IMR-90 (cell line): ENCODE measurements at regions not wholly inside any gene's neighbourhood (a gene's known extent, or its start where the extent isn't known, plus 50 kb on each side); places are given as distances from the start of the nearest gene placed in this dataset.

Source experiments
- ATAC-seq: fragments of 200-7000 bp; cut with Tn5 transposase; 2 replicates; pipeline ENCODE4 v1.9.1; 2020; ENCODE audit warnings: low read depth, mild to moderate bottlenecking, moderate library complexity
- BruUV-seq: library from RNA; stranded (reverse); fragments of 400-500 nt; replicated peaks from 2 replicates; lab custom pipeline; 2021; lab: Mats Ljungman, UMichigan
- CTCF ChIA-PET: fragments of 300-600 bp; formaldehyde crosslinking; extraction: SDS; loops from one replicate; lab custom pipeline; 2021; ENCODE audit warnings: antibody characterized with exemption; lab: Yijun Ruan, JAX
- POLR2A ChIA-PET: fragments of 300-600 bp; sonication (Branson Sonifier 250); formaldehyde crosslinking; loops from one replicate; lab custom pipeline; 2022; ENCODE audit warnings: antibody characterized with exemption; ENCODE audit not compliant: unreplicated experiment; lab: Charles Lee
- DNase-seq: peaks from one replicate; pipeline ENCODE4 v3.0.0; 2013
- H2AFZ ChIP-seq: replicated peaks from 2 replicates; pipeline ENCODE3; 2013; ENCODE audit warnings: low read length, mild to moderate bottlenecking; ENCODE audit not compliant: poor library complexity
- H2AK5ac ChIP-seq: 2 replicates; pipeline ENCODE4 v1.6.1; 2013; ENCODE audit warnings: low read depth, low read length, inconsistent platforms
- H2AK9ac ChIP-seq: replicated peaks from 2 replicates; pipeline ENCODE3; 2013; ENCODE audit warnings: mild to moderate bottlenecking, low read depth, low read length, moderate library complexity; ENCODE audit not compliant: poor library complexity
- H2BK120ac ChIP-seq: 2 replicates; pipeline ENCODE4 v1.6.1; 2013; ENCODE audit warnings: low read depth, low read length, inconsistent platforms
- H2BK15ac ChIP-seq: 3 replicates; pipeline ENCODE4 v1.6.1; 2013; ENCODE audit warnings: low read depth, low read length, inconsistent platforms
- H2BK20ac ChIP-seq: 2 replicates; pipeline ENCODE4 v1.6.1; 2013; ENCODE audit warnings: low read depth, mild to moderate bottlenecking, inconsistent platforms, low read length, moderate library complexity
- H2BK5ac ChIP-seq: 2 replicates; pipeline ENCODE4 v1.6.1; 2013; ENCODE audit warnings: mild to moderate bottlenecking, low read depth, low read length, inconsistent platforms; ENCODE audit not compliant: poor library complexity, severe bottlenecking
- H3K14ac ChIP-seq: replicated peaks from 2 replicates; pipeline ENCODE4 v1.6.1; 2013; ENCODE audit warnings: low read depth, low read length, inconsistent platforms
- H3K18ac ChIP-seq: 2 replicates; pipeline ENCODE4 v1.6.1; 2013; ENCODE audit warnings: low read depth, low read length, control low read depth
- H3K23ac ChIP-seq: 2 replicates; pipeline ENCODE4 v1.6.1; 2013; ENCODE audit warnings: low read depth, low read length, inconsistent platforms
- H3K27ac ChIP-seq: 2 replicates; pipeline ENCODE4 v1.5.1; 2013; ENCODE audit warnings: mild to moderate bottlenecking, control low read depth, low read length; ENCODE audit not compliant: insufficient read depth
- H3K27me3 ChIP-seq: 2 replicates; pipeline ENCODE4 v1.6.1; 2013; ENCODE audit warnings: low read length; ENCODE audit not compliant: control insufficient read depth, insufficient read depth
- H3K36me3 ChIP-seq: 2 replicates; pipeline ENCODE4 v1.6.1; 2013; ENCODE audit warnings: low read length, mixed read lengths; ENCODE audit not compliant: control insufficient read depth, insufficient read depth
- H3K4ac ChIP-seq: 2 replicates; pipeline ENCODE4 v1.6.1; 2013; ENCODE audit warnings: low read depth, low read length, inconsistent platforms
- H3K4me1 ChIP-seq: 2 replicates; pipeline ENCODE4 v1.6.1; 2013; ENCODE audit warnings: low read length, mixed read lengths; ENCODE audit not compliant: control insufficient read depth, insufficient read depth
- H3K4me2 ChIP-seq: 2 replicates; pipeline ENCODE4 v1.6.1; 2013; ENCODE audit warnings: low read depth, mild to moderate bottlenecking, control low read depth, low read length, moderate library complexity
- H3K4me3 ChIP-seq: 2 replicates; pipeline ENCODE4 v1.5.1; 2013; ENCODE audit warnings: low read depth, mild to moderate bottlenecking, control low read depth, low read length, moderate library complexity; ENCODE audit not compliant: insufficient read depth
- H3K56ac ChIP-seq: 2 replicates; pipeline ENCODE4 v1.6.1; 2013; ENCODE audit warnings: low read length, inconsistent platforms; ENCODE audit not compliant: insufficient read depth; ENCODE audit errors: extremely low read depth
- H3K79me1 ChIP-seq, 2 experiments: 2 replicates each; pipeline ENCODE4 v1.6.1; 2013; ENCODE audit warnings: low read length in 2 of 2, inconsistent platforms in 1 of 2, low read depth in 1 of 2
- H3K9ac ChIP-seq: 2 replicates; pipeline ENCODE4 v1.6.1; 2013; ENCODE audit warnings: low read depth, low read length, control low read depth
- H3K9me1 ChIP-seq: 2 replicates; pipeline ENCODE4 v1.6.1; 2013; ENCODE audit warnings: low read length, inconsistent platforms; ENCODE audit not compliant: insufficient read depth
- H3K9me3 ChIP-seq: 2 replicates; pipeline ENCODE4 v1.6.1; 2013; ENCODE audit warnings: low read length; ENCODE audit not compliant: control insufficient read depth, insufficient read depth
- H4K20me1 ChIP-seq: 2 replicates; pipeline ENCODE4 v1.6.1; 2013; ENCODE audit warnings: low read length, inconsistent platforms; ENCODE audit not compliant: insufficient read depth
- H4K5ac ChIP-seq: 2 replicates; pipeline ENCODE4 v1.6.1; 2013; ENCODE audit warnings: mild to moderate bottlenecking, low read depth, low read length, control low read depth
- H4K8ac ChIP-seq, 2 experiments: 2 replicates each; pipeline ENCODE4 v1.6.1; 2013; ENCODE audit warnings: low read depth in 2 of 2, low read length in 2 of 2, control low read depth in 1 of 2, inconsistent platforms in 1 of 2
- H4K91ac ChIP-seq: 2 replicates; pipeline ENCODE4 v1.6.1; 2013; ENCODE audit warnings: low read depth, low read length, inconsistent platforms; ENCODE audit not compliant: insufficient read depth
- BHLHE40 ChIP-seq: fragments of 150-350 bp; IDR thresholded peaks from 2 replicates; pipeline ENCODE4 v1.6.1; 2016; ENCODE audit warnings: mild to moderate bottlenecking, low read depth, low read length
- CEBPB ChIP-seq: IDR thresholded peaks from 2 replicates; pipeline ENCODE4 v1.6.1; 2012; ENCODE audit warnings: low read depth, low read length, improper control_type of control experiment
- CHD1 ChIP-seq: IDR thresholded peaks from 2 replicates; pipeline ENCODE4 v1.6.1; 2012; ENCODE audit warnings: low read depth, low read length, improper control_type of control experiment
- CTCF ChIP-seq: conservative IDR thresholded peaks from 2 replicates; pipeline ENCODE4 v1.5.1; 2012; ENCODE audit warnings: mild to moderate bottlenecking, low read depth, low read length, improper control_type of control experiment
- ELK1 ChIP-seq: fragments of 150-350 bp; IDR thresholded peaks from 2 replicates; pipeline ENCODE4 v1.6.1; 2016; ENCODE audit warnings: low read depth, mild to moderate bottlenecking, low read length, moderate library complexity, borderline replicate concordance
- FOS ChIP-seq: fragments of 150-350 bp; IDR thresholded peaks from 2 replicates; pipeline ENCODE4 v1.6.1; 2016; ENCODE audit warnings: low read depth, low read length
- MAFK ChIP-seq: IDR thresholded peaks from 2 replicates; pipeline ENCODE4 v1.6.1; 2012; ENCODE audit warnings: low read depth, low read length, improper control_type of control experiment
- MXI1 ChIP-seq: IDR thresholded peaks from 2 replicates; pipeline ENCODE4 v1.6.1; 2012; ENCODE audit warnings: low read depth, mild to moderate bottlenecking, low read length, moderate library complexity, borderline replicate concordance
- NFE2L2 ChIP-seq: fragments of 150-350 bp; IDR thresholded peaks from 2 replicates; pipeline ENCODE4 v1.6.1; 2016; ENCODE audit warnings: low read depth, mild to moderate bottlenecking, low read length
- POLR2A ChIP-seq: IDR thresholded peaks from 2 replicates; pipeline ENCODE4 v1.6.1; 2012; ENCODE audit warnings: mild to moderate bottlenecking, low read depth, low read length
- RAD21 ChIP-seq: IDR thresholded peaks from 2 replicates; pipeline ENCODE4 v1.6.1; 2012; ENCODE audit warnings: low read length, improper control_type of control experiment
- RFX5 ChIP-seq: IDR thresholded peaks from 2 replicates; pipeline ENCODE4 v1.8.0; 2012; ENCODE audit warnings: low read depth, mild to moderate bottlenecking, low read length, moderate library complexity
- SMC3 ChIP-seq: fragments of 150-350 bp; IDR thresholded peaks from 2 replicates; pipeline ENCODE4 v1.6.1; 2016; ENCODE audit warnings: low read depth, mild to moderate bottlenecking, antibody characterized with exemption, low read length, moderate library complexity
- WGBS, 2 experiments: methylation state at CpG; one replicate each; pipeline versions ENCODE4 v1.1.5 to v1.1.7; 2013; ENCODE audit warnings: missing lambda C conversion rate in 2 of 2; ENCODE audit not compliant: insufficient read length in 1 of 2; ENCODE audit errors: extremely low coverage in 2 of 2; 5-methylcytosine and 5-hydroxymethylcytosine counted together
- dilution Hi-C: fragments of 300-500 bp; cut with HindIII; formaldehyde crosslinking; loops from one replicate; pipeline ENCODE4 v1.14.3; 2018; ENCODE audit warnings: low sequenced_read_pairs; ENCODE audit not compliant: unreplicated experiment
- in situ Hi-C: fragments of 300-500 bp; cut with MboI; formaldehyde crosslinking; loops from 3 replicates; pipeline ENCODE4 v1.14.3; 2019; ENCODE audit warnings: low sequenced_read_pairs, inconsistent platforms, mixed read lengths
- intact Hi-C: fragments of 100-400 bp; cut with micrococcal nuclease; formaldehyde crosslinking; loops from 2 replicates; pipeline ENCODE4 v1.10.0; 2022
- TF ChIP-seq, protein P1 (sequence below): fragments of 150-350 bp; IDR thresholded peaks from 2 replicates; pipeline ENCODE4 v1.6.1; 2017; ENCODE audit warnings: mild to moderate bottlenecking, antibody characterized with exemption, low read length, low read depth

GRCh38 chr10:57977262-57977661 is 290.4 kb downstream of the IPMK start:
- POLR2A ChIA-PET, result no interaction called here
- no peak for TF ChIP-seq NFE2L2
- TF ChIP-seq CTCF, result no peak
- TF ChIP-seq MXI1, result no peak
- no peak for TF ChIP-seq SMC3
- no peak for TF ChIP-seq RFX5
- TF ChIP-seq, protein P1, sequence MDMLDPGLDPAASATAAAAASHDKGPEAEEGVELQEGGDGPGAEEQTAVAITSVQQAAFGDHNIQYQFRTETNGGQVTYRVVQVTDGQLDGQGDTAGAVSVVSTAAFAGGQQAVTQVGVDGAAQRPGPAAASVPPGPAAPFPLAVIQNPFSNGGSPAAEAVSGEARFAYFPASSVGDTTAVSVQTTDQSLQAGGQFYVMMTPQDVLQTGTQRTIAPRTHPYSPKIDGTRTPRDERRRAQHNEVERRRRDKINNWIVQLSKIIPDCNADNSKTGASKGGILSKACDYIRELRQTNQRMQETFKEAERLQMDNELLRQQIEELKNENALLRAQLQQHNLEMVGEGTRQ, result no peak
- no peak for TF ChIP-seq CEBPB
- no peak for TF ChIP-seq CHD1
- TF ChIP-seq FOS, result no peak
- no peak for TF ChIP-seq RAD21
- no peak for TF ChIP-seq BHLHE40
- no peak for TF ChIP-seq ELK1
- TF ChIP-seq POLR2A, result no peak
- no peak for TF ChIP-seq MAFK
- no peak overlapping the region for H4K5ac ChIP-seq

More at GRCh38 chr10:57977262-57977661, 290.4 kb downstream of the IPMK start:
- Histone ChIP-seq H3K4me2 (no peak overlapping the region), H3K14ac (no peak overlapping the region), H2AK5ac (no peak overlapping the region), H2AFZ (no peak overlapping the region), H2BK20ac (no peak overlapping the region), H3K4me3 (no peak overlapping the region), H3K4me1 (no peaks in the 10 kb centered on the region), H3K9ac (no peak overlapping the region), H3K36me3 (no peaks in the 10 kb centered on the region), H3K9me3 (no peaks in the 10 kb centered on the region), H4K8ac (no peak overlapping the region), H3K4ac (no peak overlapping the region), H2AK9ac (no peak overlapping the region), H4K91ac (no peak overlapping the region), H3K27ac (no peak overlapping the region), H4K20me1 (no peaks in the 10 kb centered on the region), H3K79me1 (no peaks in the 10 kb centered on the region), H3K27me3 (no peaks in the 10 kb centered on the region), H3K9me1 (no peaks in the 10 kb centered on the region), H3K23ac (no peak overlapping the region), H2BK120ac (no peak overlapping the region), H2BK15ac (no peak overlapping the region), H3K56ac (no peak overlapping the region), H2BK5ac (no peak overlapping the region), H3K18ac (no peak overlapping the region)
- no CpG with 5 or more reads among the region's 1 CpG for whole genome bisulfite sequencing, 2 experiments
- dilution Hi-C loops (no loop called here), in situ Hi-C loops (no loop called here), intact Hi-C loops (no loop called here)
- BruUV-seq, result no TSS peak
- DNase-seq (no peak), ATAC-seq (no peak)
- CTCF ChIA-PET, result no interaction called here
